CD4-positive, alpha-beta T cell treated with Interleukin-1 beta for 1 hour (primary cell): ENCODE measurements at regions not wholly inside any gene's neighbourhood (a gene's known extent, or its start where the extent isn't known, plus 50 kb on each side); places are given as distances from the start of the nearest gene placed in this dataset.

Experiments
- DNase-seq, 2 donors: peaks; one replicate each; pipeline ENCODE4 v3.0.0-alpha.2; 2020 to 2022

DNA sequence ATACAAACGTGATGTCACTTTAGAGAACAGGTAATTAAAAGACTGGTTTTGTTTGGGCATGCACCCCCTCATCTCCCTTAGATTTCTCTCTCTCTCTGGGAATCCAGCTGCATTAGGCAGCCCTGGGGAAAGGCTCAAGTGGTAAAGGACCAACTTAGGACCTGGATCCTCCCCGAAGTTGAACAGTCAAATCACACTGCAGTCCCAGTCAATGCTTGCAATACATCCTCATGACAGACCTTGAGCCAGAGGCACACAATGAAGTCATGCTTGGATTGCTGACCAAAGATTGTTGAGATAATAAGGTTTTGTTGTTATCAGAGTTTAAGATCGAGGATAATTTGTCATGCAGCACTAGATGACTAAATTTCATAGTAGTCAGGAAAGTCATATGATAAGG, 1285.8 kb upstream of the NCAM2 start:
- DNase-seq = no peak

- DNase-seq = no peak
These were observed 1284.9 kb upstream of the NCAM2 start for GRCh38 chr21:19713313-19713712.

DNA sequence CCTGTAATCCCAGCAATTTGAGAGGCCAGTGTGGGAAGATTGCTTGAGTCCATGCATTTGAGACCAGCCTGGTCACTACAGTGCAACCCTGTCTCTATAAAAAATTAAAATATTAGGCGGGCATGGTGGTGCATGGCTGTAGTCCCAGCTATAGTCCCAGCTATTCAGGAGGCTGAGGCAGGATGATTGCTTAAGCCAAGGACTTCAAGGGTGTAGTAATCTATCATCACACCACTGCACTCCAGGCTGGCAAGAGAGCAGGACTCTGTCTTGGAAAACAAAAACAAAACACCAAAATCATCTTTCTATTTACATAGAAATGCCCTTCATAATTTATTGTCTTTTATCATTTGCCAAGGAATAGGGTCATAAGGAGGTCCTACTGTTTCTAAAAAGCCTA, 1274.1 kb upstream of the NCAM2 start:
- DNase-seq = no peak

DNA sequence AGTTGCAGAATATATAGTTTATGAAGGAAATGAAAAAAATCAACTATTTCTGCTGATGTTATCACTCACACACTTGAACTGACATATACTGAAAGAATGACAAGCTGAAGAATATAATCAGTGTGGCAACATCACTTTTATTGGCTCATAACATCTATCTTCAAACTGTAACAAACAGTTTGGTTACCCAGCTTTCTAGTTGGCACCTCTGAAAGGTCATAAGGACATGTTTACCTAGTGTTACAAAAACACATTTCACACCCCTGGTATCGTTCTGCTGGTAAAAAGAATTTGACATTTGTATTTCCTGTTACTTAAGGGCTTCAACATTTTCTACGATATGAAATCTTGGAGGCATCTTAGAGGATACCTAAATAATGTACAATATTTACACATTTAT, 1267.0 kb upstream of the NCAM2 start:
- DNase-seq = no peak

DNA sequence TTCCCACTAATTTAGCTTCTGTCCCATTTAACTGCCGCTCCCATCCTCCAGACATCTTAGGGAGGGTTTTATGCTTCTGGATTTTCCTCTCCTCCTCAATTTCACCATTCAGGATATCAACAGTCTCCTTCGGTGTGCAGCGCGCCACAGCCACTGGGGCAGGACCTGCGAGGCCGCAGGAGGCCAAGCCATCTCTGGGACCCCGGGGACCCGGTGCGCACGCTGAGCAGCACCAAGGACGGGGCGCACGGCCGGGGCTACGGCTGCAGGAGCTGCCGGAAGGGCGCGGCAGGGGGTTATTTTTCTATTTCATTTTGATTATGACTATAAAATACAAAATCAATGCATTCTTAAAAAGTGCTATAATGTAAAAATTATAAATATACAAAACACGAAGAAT, 1238.4 kb upstream of the NCAM2 start:
- DNase-seq = no peak

GRCh38 chr21:19767546-19767945, 1230.7 kb upstream of the NCAM2 start:
- DNase-seq = no peak

GRCh38 chr21:19771881-19772280, 1226.3 kb upstream of the NCAM2 start:
- no peak for DNase-seq

GRCh38 chr21:19776076-19776475, 1222.1 kb upstream of the NCAM2 start:
- DNase-seq = no peak

GRCh38 chr21:19781881-19782652, 1216.1 kb upstream of the NCAM2 start:
- no peak for DNase-seq

DNA sequence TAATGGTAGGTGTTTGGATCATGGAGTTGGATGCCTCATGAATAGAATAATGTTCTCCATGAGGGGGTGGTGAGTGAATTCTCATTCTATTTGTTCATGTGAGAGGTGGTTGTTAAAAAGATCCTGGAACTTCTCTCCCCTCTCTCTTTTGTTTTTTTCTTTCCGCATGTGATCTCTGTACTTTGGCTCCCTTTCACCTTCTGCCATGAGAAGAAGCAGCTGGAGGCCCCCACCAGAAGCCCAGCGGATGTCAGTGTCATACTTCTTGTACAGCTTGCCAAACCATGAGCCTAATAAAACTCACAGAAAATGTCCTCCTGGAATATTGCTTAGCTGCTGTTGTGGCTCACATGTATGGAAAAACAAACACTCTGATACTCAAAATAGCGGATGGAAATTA, 1212.3 kb upstream of the NCAM2 start:
- DNase-seq = no peak

DNA sequence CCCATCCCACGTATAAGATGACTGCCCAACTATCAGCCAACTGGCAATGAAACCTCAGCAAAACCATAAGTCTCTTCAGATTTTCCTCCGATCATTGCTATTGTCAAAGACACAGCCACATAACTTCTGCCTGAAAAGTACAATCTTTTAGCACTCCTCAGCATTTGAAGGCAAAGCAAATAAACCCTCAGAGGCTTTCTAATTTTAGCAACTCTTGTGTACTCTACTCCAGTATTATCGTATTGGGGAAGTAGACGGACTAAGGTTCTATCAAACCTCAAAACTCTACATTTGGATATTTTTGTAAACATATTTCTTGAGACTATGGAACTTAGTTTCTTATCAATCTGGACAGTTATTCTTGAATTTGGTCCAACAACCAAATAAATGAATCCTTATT, 1206.2 kb upstream of the NCAM2 start:
- DNase-seq = no peak

- DNase-seq = no peak
These were observed 1191.0 kb upstream of the NCAM2 start for GRCh38 chr21:19807201-19807600.

GRCh38 chr21:19810779-19811178, 1187.4 kb upstream of the NCAM2 start:
- no peak for DNase-seq

GRCh38 chr21:19830446-19830845, 1167.8 kb upstream of the NCAM2 start:
- DNase-seq = no peak

GRCh38 chr21:19832551-19832950, 1165.7 kb upstream of the NCAM2 start:
- no peak for DNase-seq

DNA sequence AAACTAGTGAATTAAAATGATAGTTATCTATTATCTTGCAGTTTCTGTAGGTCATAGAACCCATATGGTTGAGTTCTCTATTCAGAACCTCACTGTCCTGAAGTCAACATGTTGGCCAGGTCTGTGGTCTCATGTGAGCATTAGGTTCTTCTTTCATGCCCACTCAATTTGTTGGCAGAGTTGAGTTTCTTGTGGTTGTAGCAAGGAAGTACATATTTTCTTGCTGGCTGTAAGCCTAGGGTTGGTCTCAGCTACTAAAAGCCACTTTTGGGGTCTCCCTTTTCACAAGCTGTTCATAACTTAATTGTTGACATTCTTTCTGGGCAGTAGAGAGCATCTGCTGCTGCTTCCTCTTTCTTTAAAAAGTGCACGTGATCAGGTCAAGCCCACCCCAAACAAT, 1165.1 kb upstream of the NCAM2 start:
- DNase-seq = no peak

GRCh38 chr21:19842601-19843000, 1155.6 kb upstream of the NCAM2 start:
- DNase-seq = no peak

GRCh38 chr21:19844334-19844733, 1153.9 kb upstream of the NCAM2 start:
- no peak for DNase-seq

DNA sequence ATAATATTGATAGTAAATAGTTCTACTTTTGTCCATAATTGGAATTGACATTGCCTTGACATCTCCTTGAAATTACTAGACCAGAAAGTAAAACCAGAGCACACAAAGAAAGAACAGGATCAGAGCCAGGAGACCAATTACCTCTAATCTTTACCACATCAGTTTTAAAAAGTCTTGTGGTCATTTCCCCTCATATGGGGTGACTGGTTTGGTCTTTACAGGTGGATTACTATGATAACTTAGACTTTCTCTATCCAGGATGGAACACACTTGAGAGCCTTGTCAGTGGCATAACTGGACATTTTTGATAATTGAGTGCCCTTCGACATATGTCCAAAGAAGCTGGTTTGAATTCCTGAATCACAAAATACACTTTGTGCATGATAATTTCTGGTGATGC, 1148.1 kb upstream of the NCAM2 start:
- DNase-seq = no peak

DNA sequence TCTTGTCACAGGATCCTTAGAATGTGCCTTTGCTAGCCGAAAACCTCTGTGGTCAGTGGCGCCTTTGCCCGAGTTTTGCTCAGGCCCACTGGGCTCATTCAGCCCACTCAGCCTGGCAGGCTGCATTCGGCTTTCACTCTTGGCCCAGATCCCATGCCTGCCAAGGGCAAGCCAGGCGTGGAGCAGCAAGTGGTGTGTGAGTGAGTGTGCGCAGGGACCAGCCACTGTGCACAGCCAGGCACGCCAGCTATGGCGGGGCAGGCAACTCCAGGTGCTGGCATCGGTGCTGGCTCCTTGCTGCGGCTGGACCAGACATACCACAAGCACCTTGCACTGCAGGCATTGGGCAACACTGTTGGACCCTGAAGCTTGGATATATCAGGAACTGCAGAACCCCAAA, 1145.1 kb upstream of the NCAM2 start:
- DNase-seq = no peak

GRCh38 chr21:19853709-19854575, 1144.3 kb upstream of the NCAM2 start:
- DNase-seq = no peak

DNA sequence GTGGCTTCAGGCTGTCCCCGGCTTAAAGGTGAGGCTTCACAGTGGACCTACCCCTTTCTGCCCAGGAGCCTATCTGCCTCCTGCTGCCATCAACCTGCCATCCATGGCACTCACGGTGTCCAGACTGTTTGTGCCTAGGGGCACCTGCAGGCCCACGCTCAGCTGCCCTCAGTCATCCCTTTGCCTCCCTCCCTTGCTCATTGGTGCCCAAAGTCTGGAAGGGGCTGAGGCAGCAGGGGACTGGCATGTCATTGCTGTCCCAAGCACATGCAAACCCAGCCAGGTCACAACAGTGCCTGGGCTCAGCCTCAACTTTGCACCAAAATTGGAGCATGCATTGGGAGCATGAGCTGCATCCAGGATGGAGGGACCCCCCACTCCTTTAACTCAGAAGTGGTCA, 1142.7 kb upstream of the NCAM2 start:
- DNase-seq = no peak

DNA sequence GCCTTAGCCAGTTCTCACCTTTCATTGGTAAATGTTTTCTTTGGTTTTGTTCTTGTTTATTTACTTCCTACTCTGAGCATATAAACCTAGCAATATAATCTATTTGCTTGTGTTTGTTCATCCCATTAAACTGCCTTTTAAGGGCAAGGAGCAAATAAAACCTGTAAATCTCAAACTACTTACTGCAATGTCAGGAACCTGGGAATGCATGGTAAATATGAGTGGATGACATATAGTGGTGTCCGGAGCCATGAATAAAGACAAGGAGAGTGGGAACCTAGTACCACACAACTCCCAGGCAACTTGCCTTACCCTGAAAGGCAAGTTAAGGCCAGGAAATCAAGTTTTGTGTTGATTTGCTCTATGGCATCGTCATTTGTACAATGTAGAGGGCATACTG, 1133.7 kb upstream of the NCAM2 start:
- DNase-seq = no peak

DNA sequence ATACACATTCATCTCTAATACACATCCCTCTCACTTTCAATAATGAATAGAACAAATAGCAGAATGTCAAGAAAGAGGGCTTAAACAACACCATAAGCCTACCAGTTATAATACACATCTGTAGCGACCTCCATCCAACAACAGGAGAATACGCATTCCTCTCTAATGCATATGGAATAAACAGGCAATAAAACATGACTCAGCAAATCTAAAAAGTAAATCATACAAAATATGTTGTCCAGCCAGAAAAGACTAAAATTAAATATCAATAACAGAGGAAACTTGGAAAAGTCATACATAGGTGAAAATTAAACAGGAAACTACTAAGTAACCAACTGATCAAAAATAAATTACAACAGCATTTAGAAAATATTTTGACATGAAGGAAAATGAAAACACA, 1127.5 kb upstream of the NCAM2 start:
- no peak for DNase-seq
